HepG2 (cell line): ENCODE measurements at regions not wholly inside any gene's neighbourhood (a gene's known extent, or its start where the extent isn't known, plus 50 kb on each side); places are given as distances from the start of the nearest gene placed in this dataset.

Source experiments
- AKAP8 ChIP-seq: sonication (generic); formaldehyde crosslinking; IDR thresholded peaks from 2 replicates; pipeline ENCODE4 v1.5.1; 2020; ENCODE audit warnings: mild to moderate bottlenecking, missing genetic modification reagents
- CENPX ChIP-seq: sonication (generic); formaldehyde crosslinking; IDR thresholded peaks from 2 replicates; pipeline ENCODE4 v1.9.0; 2021; ENCODE audit warnings: mild to moderate bottlenecking, missing genetic modification reagents, moderate library complexity
- HNRNPLL ChIP-seq: fragments of 200-400 bp; formaldehyde crosslinking; IDR thresholded peaks from 2 replicates; pipeline ENCODE4 v1.6.1; 2017; ENCODE audit warnings: mild to moderate bottlenecking, low read depth, low read length; ENCODE audit not compliant: poor library complexity, severe bottlenecking
- KDM5B ChIP-seq: sonication (generic); formaldehyde crosslinking; IDR thresholded peaks from 2 replicates; pipeline ENCODE4 v1.4.0; 2020; ENCODE audit warnings: missing genetic modification reagents, mild to moderate bottlenecking, borderline replicate concordance
- NFE2 ChIP-seq: sonication (generic); formaldehyde crosslinking; IDR thresholded peaks from 2 replicates; pipeline ENCODE4 v1.4.0; 2020; ENCODE audit warnings: missing genetic modification reagents
- PHF8 ChIP-seq: sonication (generic); formaldehyde crosslinking; IDR thresholded peaks from 2 replicates; pipeline ENCODE4 v1.5.0; 2020; ENCODE audit warnings: missing genetic modification reagents
- POLR2A ChIP-seq, 2 experiments: IDR thresholded peaks; 2 replicates each; pipeline ENCODE4 v1.6.1; 2011; ENCODE audit warnings: low read depth in 2 of 2, low read length in 2 of 2, mild to moderate bottlenecking in 1 of 2, moderate library complexity in 1 of 2; ENCODE audit not compliant: insufficient read depth in 1 of 2
- PTBP1 ChIP-seq: fragments of 200-400 bp; formaldehyde crosslinking; IDR thresholded peaks from 2 replicates; pipeline ENCODE4 v1.6.1; 2018; ENCODE audit warnings: low read length, low read depth; ENCODE audit not compliant: poor library complexity, severe bottlenecking
- SAP130 ChIP-seq: IDR thresholded peaks from 2 replicates; pipeline ENCODE4 v1.6.1; 2016; ENCODE audit warnings: low read depth
- U2AF1 ChIP-seq: fragments of 200-400 bp; formaldehyde crosslinking; optimal IDR thresholded peaks from 2 replicates; pipeline ENCODE3; 2017; ENCODE audit warnings: mild to moderate bottlenecking, low read depth, low read length
- ZNF143 ChIP-seq: sonication (generic); formaldehyde crosslinking; IDR thresholded peaks from 2 replicates; pipeline ENCODE4 v1.4.0; 2020; ENCODE audit warnings: missing genetic modification reagents
- ZNF232 ChIP-seq: sonication (generic); formaldehyde crosslinking; IDR thresholded peaks from 2 replicates; pipeline ENCODE4 v1.4.0; 2020; ENCODE audit warnings: missing genetic modification reagents, borderline replicate concordance
- ZNF7 ChIP-seq: IDR thresholded peaks from 2 replicates; pipeline ENCODE4 v1.6.1; 2016; ENCODE audit warnings: missing biosample characterization, missing genetic modification reagents
- ZNF709 ChIP-seq: sonication (generic); formaldehyde crosslinking; IDR thresholded peaks from 2 replicates; pipeline ENCODE4 v1.5.0; 2020; ENCODE audit warnings: mild to moderate bottlenecking, missing genetic modification reagents
- ZNF83 ChIP-seq: sonication (generic); formaldehyde crosslinking; IDR thresholded peaks from 2 replicates; pipeline ENCODE4 v1.4.0; 2020; ENCODE audit warnings: missing genetic modification reagents, mild to moderate bottlenecking, borderline replicate concordance
- TF ChIP-seq, protein P1 (sequence below): sonication (generic); formaldehyde crosslinking; IDR thresholded peaks from 2 replicates; pipeline ENCODE4 v1.4.0; 2020; ENCODE audit warnings: mild to moderate bottlenecking, missing genetic modification reagents
- TF ChIP-seq, protein P2 (sequence below): sonication (generic); formaldehyde crosslinking; IDR thresholded peaks from 2 replicates; pipeline ENCODE4 v1.5.1; 2020; ENCODE audit warnings: missing genetic modification reagents, mild to moderate bottlenecking, borderline replicate concordance
- TF ChIP-seq, protein P3 (sequence below): sonication (generic); formaldehyde crosslinking; IDR thresholded peaks from 2 replicates; pipeline ENCODE4 v1.4.0; 2020; ENCODE audit warnings: low read depth, mild to moderate bottlenecking, missing genetic modification reagents
- TF ChIP-seq, protein P4 (sequence below): sonication (generic); formaldehyde crosslinking; IDR thresholded peaks from 2 replicates; pipeline ENCODE4 v1.5.1; 2020; ENCODE audit warnings: mild to moderate bottlenecking, missing genetic modification reagents
- TF ChIP-seq, protein P5 (sequence below): sonication (generic); formaldehyde crosslinking; conservative IDR thresholded peaks from 2 replicates; pipeline ENCODE4 v1.4.0; 2020; ENCODE audit warnings: missing genetic modification reagents

DNA sequence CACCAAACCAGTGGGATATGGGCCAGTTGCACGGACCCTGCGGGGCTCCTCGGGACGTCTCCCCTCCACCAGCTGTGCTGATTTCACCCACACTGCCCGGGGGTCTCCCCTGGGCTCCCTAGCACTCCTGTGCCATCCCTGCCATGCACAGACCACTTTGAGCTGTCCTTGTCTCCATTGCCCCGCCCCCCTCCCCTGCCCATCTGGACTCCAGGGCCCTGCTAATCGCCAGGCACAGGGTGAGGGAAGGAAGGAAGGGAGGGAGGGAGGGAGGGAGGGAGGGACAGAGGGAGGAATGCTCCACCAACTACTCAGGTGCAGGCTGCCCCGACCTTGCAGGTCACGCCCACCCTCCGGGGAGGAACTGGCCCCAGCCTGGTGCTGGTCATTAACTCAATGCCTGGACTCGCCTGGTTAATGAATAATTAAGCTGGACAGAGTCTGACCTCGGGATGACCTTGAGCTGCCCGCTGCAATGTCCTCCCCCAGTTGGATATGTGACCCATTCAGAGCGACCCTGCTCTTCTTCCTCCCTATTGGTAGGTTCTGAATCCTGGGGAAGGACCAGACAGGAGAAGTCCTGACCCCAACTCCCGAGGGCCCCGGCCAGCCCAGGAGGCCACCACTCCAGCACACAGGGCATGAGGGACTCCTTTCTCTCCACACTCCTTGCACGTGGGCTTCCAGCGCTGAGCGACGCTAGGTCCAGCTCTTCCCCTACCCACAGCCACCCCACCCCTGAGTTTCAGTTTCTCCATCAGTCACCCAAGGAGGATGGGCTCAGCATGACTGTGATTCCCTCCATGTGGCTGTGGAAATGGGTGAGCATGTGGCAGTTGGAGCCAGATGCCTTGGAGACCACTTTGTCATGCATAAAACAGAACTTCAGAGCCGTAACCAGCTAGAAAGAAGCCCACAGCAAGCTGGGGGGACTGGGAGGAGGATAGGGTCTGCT lies 62.1 kb downstream of the C9orf50 start (continued):
- TF ChIP-seq, protein P1, sequence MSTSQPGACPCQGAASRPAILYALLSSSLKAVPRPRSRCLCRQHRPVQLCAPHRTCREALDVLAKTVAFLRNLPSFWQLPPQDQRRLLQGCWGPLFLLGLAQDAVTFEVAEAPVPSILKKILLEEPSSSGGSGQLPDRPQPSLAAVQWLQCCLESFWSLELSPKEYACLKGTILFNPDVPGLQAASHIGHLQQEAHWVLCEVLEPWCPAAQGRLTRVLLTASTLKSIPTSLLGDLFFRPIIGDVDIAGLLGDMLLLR, result no peak; the same call in 1 of the 2 replicates
- peak; percentile 59 for TF ChIP-seq ZNF143 (CRISPR knock-in tag)
- peak; percentile 99 for TF ChIP-seq ZNF232
- TF ChIP-seq, protein P2, sequence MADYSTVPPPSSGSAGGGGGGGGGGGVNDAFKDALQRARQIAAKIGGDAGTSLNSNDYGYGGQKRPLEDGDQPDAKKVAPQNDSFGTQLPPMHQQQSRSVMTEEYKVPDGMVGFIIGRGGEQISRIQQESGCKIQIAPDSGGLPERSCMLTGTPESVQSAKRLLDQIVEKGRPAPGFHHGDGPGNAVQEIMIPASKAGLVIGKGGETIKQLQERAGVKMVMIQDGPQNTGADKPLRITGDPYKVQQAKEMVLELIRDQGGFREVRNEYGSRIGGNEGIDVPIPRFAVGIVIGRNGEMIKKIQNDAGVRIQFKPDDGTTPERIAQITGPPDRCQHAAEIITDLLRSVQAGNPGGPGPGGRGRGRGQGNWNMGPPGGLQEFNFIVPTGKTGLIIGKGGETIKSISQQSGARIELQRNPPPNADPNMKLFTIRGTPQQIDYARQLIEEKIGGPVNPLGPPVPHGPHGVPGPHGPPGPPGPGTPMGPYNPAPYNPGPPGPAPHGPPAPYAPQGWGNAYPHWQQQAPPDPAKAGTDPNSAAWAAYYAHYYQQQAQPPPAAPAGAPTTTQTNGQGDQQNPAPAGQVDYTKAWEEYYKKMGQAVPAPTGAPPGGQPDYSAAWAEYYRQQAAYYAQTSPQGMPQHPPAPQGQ, result no peak
- peak; percentile 16 for TF ChIP-seq HNRNPLL
- TF ChIP-seq, protein P3, sequence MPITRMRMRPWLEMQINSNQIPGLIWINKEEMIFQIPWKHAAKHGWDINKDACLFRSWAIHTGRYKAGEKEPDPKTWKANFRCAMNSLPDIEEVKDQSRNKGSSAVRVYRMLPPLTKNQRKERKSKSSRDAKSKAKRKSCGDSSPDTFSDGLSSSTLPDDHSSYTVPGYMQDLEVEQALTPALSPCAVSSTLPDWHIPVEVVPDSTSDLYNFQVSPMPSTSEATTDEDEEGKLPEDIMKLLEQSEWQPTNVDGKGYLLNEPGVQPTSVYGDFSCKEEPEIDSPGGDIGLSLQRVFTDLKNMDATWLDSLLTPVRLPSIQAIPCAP (CRISPR knock-in tag), result no peak
- TF ChIP-seq, protein P4, sequence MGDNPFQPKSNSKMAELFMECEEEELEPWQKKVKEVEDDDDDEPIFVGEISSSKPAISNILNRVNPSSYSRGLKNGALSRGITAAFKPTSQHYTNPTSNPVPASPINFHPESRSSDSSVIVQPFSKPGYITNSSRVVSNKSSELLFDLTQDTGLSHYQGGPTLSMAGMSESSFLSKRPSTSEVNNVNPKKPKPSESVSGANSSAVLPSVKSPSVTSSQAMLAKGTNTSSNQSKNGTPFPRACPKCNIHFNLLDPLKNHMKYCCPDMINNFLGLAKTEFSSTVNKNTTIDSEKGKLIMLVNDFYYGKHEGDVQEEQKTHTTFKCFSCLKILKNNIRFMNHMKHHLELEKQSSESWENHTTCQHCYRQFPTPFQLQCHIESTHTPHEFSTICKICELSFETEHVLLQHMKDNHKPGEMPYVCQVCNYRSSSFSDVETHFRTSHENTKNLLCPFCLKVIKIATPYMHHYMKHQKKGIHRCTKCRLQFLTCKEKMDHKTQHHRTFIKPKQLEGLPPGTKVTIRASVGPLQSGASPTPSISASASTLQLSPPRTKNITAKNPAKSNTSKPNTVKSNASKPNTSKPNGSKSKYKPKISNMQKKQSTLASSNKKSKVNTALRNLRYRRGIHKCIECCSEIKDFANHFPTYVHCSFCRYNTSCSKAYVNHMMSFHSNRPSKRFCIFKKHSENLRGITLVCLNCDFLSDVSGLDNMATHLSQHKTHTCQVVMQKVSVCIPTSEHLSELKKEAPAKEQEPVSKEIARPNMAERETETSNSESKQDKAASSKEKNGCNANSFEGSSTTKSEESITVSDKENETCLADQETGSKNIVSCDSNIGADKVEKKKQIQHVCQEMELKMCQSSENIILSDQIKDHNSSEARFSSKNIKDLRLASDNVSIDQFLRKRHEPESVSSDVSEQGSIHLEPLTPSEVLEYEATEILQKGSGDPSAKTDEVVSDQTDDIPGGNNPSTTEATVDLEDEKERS (CRISPR knock-in tag), result peak; percentile 82; the same call in 1 of the 2 replicates
- no peak for TF ChIP-seq PTBP1
- TF ChIP-seq POLR2A (IDR thresholded peaks at IDR 0.05; ENCODE audit: insufficient read depth in 1 of 2, low read depth in 2 of 2, low read length in 2 of 2), result peak in 1 of 2 experiments; percentile 46; a peak in 1 of 4 replicates
- TF ChIP-seq ZNF709 (CRISPR knock-in tag), result peak; percentile 98
- TF ChIP-seq AKAP8 (CRISPR knock-in tag), result peak; percentile 88
- TF ChIP-seq ZNF83 (CRISPR knock-in tag), result peak; percentile 51; the same call in 1 of the 2 replicates
- TF ChIP-seq KDM5B (CRISPR knock-in tag), result peak; percentile 97
- peak; percentile 73 for TF ChIP-seq SAP130
- TF ChIP-seq, protein P5, sequence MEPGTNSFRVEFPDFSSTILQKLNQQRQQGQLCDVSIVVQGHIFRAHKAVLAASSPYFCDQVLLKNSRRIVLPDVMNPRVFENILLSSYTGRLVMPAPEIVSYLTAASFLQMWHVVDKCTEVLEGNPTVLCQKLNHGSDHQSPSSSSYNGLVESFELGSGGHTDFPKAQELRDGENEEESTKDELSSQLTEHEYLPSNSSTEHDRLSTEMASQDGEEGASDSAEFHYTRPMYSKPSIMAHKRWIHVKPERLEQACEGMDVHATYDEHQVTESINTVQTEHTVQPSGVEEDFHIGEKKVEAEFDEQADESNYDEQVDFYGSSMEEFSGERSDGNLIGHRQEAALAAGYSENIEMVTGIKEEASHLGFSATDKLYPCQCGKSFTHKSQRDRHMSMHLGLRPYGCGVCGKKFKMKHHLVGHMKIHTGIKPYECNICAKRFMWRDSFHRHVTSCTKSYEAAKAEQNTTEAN (CRISPR knock-in tag), result peak; percentile 95
- peak; percentile 41; the same call in 1 of the 2 replicates for TF ChIP-seq PHF8 (CRISPR knock-in tag)
- TF ChIP-seq CENPX (CRISPR knock-in tag), result no peak
- TF ChIP-seq U2AF1, result no peak
- no peak for TF ChIP-seq NFE2 (CRISPR knock-in tag)
- no peak for TF ChIP-seq ZNF7 (CRISPR knock-in tag)
